ENCODE measurements at regions not wholly inside any gene's neighbourhood (a gene's known extent, or its start where the extent isn't known, plus 50 kb on each side); places are given as distances from the start of the nearest gene placed in this dataset.

DNA sequence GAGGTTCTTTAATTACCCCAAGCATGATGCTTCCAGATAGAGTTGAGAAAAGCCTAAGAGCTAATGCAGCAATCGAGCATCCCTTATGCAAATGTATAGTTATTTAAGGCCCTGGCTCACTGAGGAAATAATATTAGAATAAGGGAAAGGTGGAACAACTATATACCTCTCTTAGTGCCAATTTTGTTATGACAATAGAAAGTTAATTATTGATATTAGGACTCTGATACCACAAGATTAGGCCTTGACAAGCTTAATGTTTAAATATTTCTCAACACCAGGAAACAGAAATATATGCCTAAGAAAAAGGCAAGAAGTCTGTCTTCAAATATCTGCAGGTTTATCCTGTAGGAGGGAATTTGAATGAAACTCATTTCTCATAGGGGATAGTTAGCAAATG is 371.0 kb downstream of the PRELID2 start:
- no peak for TF ChIP-seq TAF1 (IDR thresholded peaks at IDR 0.05; ENCODE audit: borderline replicate concordance, insufficient read depth, low read length)
- TF ChIP-seq, protein P1, sequence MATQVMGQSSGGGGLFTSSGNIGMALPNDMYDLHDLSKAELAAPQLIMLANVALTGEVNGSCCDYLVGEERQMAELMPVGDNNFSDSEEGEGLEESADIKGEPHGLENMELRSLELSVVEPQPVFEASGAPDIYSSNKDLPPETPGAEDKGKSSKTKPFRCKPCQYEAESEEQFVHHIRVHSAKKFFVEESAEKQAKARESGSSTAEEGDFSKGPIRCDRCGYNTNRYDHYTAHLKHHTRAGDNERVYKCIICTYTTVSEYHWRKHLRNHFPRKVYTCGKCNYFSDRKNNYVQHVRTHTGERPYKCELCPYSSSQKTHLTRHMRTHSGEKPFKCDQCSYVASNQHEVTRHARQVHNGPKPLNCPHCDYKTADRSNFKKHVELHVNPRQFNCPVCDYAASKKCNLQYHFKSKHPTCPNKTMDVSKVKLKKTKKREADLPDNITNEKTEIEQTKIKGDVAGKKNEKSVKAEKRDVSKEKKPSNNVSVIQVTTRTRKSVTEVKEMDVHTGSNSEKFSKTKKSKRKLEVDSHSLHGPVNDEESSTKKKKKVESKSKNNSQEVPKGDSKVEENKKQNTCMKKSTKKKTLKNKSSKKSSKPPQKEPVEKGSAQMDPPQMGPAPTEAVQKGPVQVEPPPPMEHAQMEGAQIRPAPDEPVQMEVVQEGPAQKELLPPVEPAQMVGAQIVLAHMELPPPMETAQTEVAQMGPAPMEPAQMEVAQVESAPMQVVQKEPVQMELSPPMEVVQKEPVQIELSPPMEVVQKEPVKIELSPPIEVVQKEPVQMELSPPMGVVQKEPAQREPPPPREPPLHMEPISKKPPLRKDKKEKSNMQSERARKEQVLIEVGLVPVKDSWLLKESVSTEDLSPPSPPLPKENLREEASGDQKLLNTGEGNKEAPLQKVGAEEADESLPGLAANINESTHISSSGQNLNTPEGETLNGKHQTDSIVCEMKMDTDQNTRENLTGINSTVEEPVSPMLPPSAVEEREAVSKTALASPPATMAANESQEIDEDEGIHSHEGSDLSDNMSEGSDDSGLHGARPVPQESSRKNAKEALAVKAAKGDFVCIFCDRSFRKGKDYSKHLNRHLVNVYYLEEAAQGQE (IDR thresholded peaks at IDR 0.05; ENCODE audit: insufficient read depth in 1 of 2, low read depth in 2 of 2, low read length in 2 of 2): no peak
- no peak for TF ChIP-seq POLR2AphosphoS5 (IDR thresholded peaks at IDR 0.05; ENCODE audit: low read depth, low read length)
- TF ChIP-seq FOXP2 (optimal IDR thresholded peaks at IDR 0.05; ENCODE audit: borderline replicate concordance, extremely low read depth, extremely low read length, insufficient read depth): no peak
- TF ChIP-seq SIN3A (IDR thresholded peaks at IDR 0.05; ENCODE audit: borderline replicate concordance, insufficient read depth, low read length): no peak

- TF ChIP-seq POLR2AphosphoS5 (IDR thresholded peaks at IDR 0.05; ENCODE audit: low read depth, low read length) (no peak), TAF1 (IDR thresholded peaks at IDR 0.05; ENCODE audit: borderline replicate concordance, insufficient read depth, low read length) (no peak), FOXP2 (optimal IDR thresholded peaks at IDR 0.05; ENCODE audit: borderline replicate concordance, extremely low read depth, extremely low read length, insufficient read depth) (no peak), SIN3A (IDR thresholded peaks at IDR 0.05; ENCODE audit: borderline replicate concordance, insufficient read depth, low read length) (no peak)
- TF ChIP-seq, protein P1 (IDR thresholded peaks at IDR 0.05; ENCODE audit: insufficient read depth in 1 of 2, low read depth in 2 of 2, low read length in 2 of 2): no peak
Observed at GRCh38 chr5:145463634-145464033, 371.5 kb downstream of the PRELID2 start.

- TF ChIP-seq POLR2AphosphoS5 (IDR thresholded peaks at IDR 0.05; ENCODE audit: low read depth, low read length) (no peak), TAF1 (IDR thresholded peaks at IDR 0.05; ENCODE audit: borderline replicate concordance, insufficient read depth, low read length) (no peak)
- TF ChIP-seq, protein P1 (IDR thresholded peaks at IDR 0.05; ENCODE audit: insufficient read depth in 1 of 2, low read depth in 2 of 2, low read length in 2 of 2): no peak
Observed at GRCh38 chr5:145462525-145462924, 372.6 kb downstream of the PRELID2 start.

DNA sequence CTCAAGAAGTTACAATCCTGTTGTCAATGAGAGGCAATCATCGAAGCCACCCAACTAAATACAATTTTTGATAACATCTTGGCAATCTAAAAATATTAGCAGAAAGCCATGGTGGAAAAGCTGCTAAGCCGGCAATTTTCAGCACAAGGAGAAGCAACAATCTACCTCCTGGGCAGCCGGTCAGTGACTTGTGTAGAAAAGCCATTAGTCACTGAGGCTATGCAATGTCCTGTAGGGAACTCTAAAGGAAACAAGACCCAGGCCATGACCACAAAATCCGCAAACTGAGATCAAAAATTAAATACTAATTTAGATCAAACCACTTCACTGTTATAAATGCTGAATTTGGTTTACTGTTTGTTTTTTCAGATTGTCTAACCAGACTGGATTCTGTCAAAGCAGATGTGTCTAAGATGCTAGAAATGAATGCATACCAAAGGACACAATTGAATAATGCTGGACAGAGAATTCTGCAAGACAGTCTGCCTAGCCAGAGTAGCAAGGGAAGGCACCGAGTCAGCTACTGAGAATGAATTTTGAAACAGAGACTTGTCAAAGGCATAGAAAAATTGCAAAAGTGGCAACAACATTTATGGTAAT is 384.8 kb downstream of the PRELID2 start:
- TF ChIP-seq TAF1 (IDR thresholded peaks at IDR 0.05; ENCODE audit: borderline replicate concordance, insufficient read depth, low read length) (no peak), POLR2AphosphoS5 (IDR thresholded peaks at IDR 0.05; ENCODE audit: low read depth, low read length) (no peak)
- TF ChIP-seq, protein P1 (IDR thresholded peaks at IDR 0.05; ENCODE audit: insufficient read depth in 1 of 2, low read depth in 2 of 2, low read length in 2 of 2): peak in 1 of 2 experiments; percentile 53; a peak in 1 of 4 replicates

- TF ChIP-seq POLR2AphosphoS5 (IDR thresholded peaks at IDR 0.05; ENCODE audit: low read depth, low read length) (no peak), SIN3A (IDR thresholded peaks at IDR 0.05; ENCODE audit: borderline replicate concordance, insufficient read depth, low read length) (no peak)
Observed at GRCh38 chr5:145449794-145450193, 385.3 kb downstream of the PRELID2 start.
